H1 (cell line): ENCODE measurements at regions not wholly inside any gene's neighbourhood (a gene's known extent, or its start where the extent isn't known, plus 50 kb on each side); places are given as distances from the start of the nearest gene placed in this dataset.

Experiments
- CTCF ChIA-PET: fragments of 300-600 bp; sonication (Branson Sonifier 250); formaldehyde crosslinking; loops from one replicate; lab custom pipeline; 2021; ENCODE audit not compliant: partially characterized antibody; lab: Charles Lee
- POLR2A ChIA-PET: fragments of 300-600 bp; sonication (Branson Sonifier 250); formaldehyde crosslinking; loops from one replicate; lab custom pipeline; 2021; ENCODE audit warnings: inconsistent platforms; ENCODE audit not compliant: partially characterized antibody; lab: Charles Lee
- DNase-seq, 2 experiments: peaks; one replicate each; pipeline versions ENCODE4 v3.0.0 to v3.0.0-alpha.2; 2010 to 2022; ENCODE audit warnings: low spot score in 2 of 2, low read depth in 1 of 2, mixed read lengths in 1 of 2
- FAIRE-seq: peaks from 2 replicates; lab custom pipeline; 2011; peaks lifted over from hg19 to GRCh38; lab: Jason Lieb, UNC
- H2AFZ ChIP-seq: 2 replicates; pipeline ENCODE4 v1.8.1; 2012; ENCODE audit warnings: low read length, inconsistent platforms
- H2AK5ac ChIP-seq: 2 replicates; pipeline ENCODE4 v1.6.1; 2013; ENCODE audit warnings: low read depth, low read length
- H2BK120ac ChIP-seq: replicated peaks from 2 replicates; pipeline ENCODE3; 2013; ENCODE audit warnings: low read depth, low read length, inconsistent platforms
- H2BK12ac ChIP-seq: 2 replicates; pipeline ENCODE4 v1.6.1; 2013; ENCODE audit warnings: low read depth, low read length
- H2BK15ac ChIP-seq: 2 replicates; pipeline ENCODE4 v1.6.1; 2013; ENCODE audit warnings: low read length
- H2BK20ac ChIP-seq: 2 replicates; pipeline ENCODE4 v1.6.1; 2013; ENCODE audit warnings: low read length
- H2BK5ac ChIP-seq: 2 replicates; pipeline ENCODE4 v1.6.1; 2013; ENCODE audit warnings: low read depth, low read length
- H3K14ac ChIP-seq: 2 replicates; pipeline ENCODE4 v1.6.1; 2013; ENCODE audit warnings: inconsistent platforms; ENCODE audit not compliant: insufficient read length
- H3K18ac ChIP-seq: 2 replicates; pipeline ENCODE4 v1.6.1; 2013; ENCODE audit warnings: low read length; ENCODE audit errors: extremely low read depth
- H3K23ac ChIP-seq: 2 replicates; pipeline ENCODE4 v1.6.1; 2013; ENCODE audit warnings: inconsistent platforms; ENCODE audit not compliant: insufficient read length
- H3K23me2 ChIP-seq: 2 replicates; pipeline ENCODE4 v1.6.1; 2013; ENCODE audit warnings: low read depth, low read length
- H3K27ac ChIP-seq: 2 replicates; pipeline ENCODE4 v1.6.1; 2011; ENCODE audit warnings: low read depth, low read length, inconsistent platforms
- H3K27me3 ChIP-seq, 4 experiments: replicated peaks in 1 of 4; 1 replicate in 1 of 4; 2 replicates in 3 of 4; pipeline versions ENCODE4 v1.6.1 to v1.8.1; 2011 to 2013; ENCODE audit warnings: low read length in 3 of 4, mild to moderate bottlenecking in 3 of 4, inconsistent platforms in 2 of 4, mixed read lengths in 2 of 4, moderate library complexity in 1 of 4; ENCODE audit not compliant: control insufficient read depth in 3 of 4, insufficient read depth in 3 of 4; ENCODE audit errors: extremely low read depth in 1 of 4
- H3K36me3 ChIP-seq, 4 experiments: 2 replicates each; pipeline versions ENCODE4 v1.6.1 to v1.8.1; 2011 to 2013; ENCODE audit warnings: mild to moderate bottlenecking in 4 of 4, low read length in 3 of 4, moderate library complexity in 2 of 4, control low read depth in 1 of 4, inconsistent platforms in 1 of 4; ENCODE audit not compliant: insufficient read depth in 4 of 4, control insufficient read depth in 2 of 4
- H3K4ac ChIP-seq: replicated peaks from 2 replicates; pipeline ENCODE3; 2013; ENCODE audit warnings: low read length, low read depth, mixed read lengths, inconsistent platforms; ENCODE audit not compliant: insufficient read length
- H3K4me1 ChIP-seq, 4 experiments: replicated peaks in 1 of 4; 1 replicate in 1 of 4; 2 replicates in 3 of 4; pipeline versions ENCODE4 v1.6.1 to v1.8.1; 2011 to 2013; ENCODE audit warnings: low read length in 3 of 4, inconsistent platforms in 2 of 4, mixed read lengths in 1 of 4; ENCODE audit not compliant: insufficient read depth in 4 of 4, control insufficient read depth in 3 of 4
- H3K4me2 ChIP-seq, 2 experiments: 2 replicates each; pipeline versions ENCODE4 v1.6.1 to v1.8.1; 2011 to 2013; ENCODE audit warnings: low read depth in 2 of 2, low read length in 2 of 2, control low read depth in 1 of 2, inconsistent platforms in 1 of 2, mild to moderate bottlenecking in 1 of 2; ENCODE audit not compliant: insufficient read depth in 1 of 2
- H3K4me3 ChIP-seq, 4 experiments: fragments of 200-600, 300-600 bp in 1 of 4; sonication (generic), shearing (Covaris generic), sonication (Bioruptor Twin) in 1 of 4; 2 replicates each; pipeline versions ENCODE4 v1.5.1 to v1.8.1; 2011 to 2016; ENCODE audit warnings: low read length in 4 of 4, low read depth in 3 of 4, control low read depth in 2 of 4, inconsistent platforms in 2 of 4, mild to moderate bottlenecking in 2 of 4, mixed read lengths in 1 of 4, moderate library complexity in 1 of 4; ENCODE audit not compliant: insufficient read depth in 2 of 4; ENCODE audit errors: extremely low read depth in 1 of 4
- H3K56ac ChIP-seq: replicated peaks from 2 replicates; pipeline ENCODE3; 2013; ENCODE audit warnings: low read depth, mild to moderate bottlenecking, mixed read lengths, low read length, inconsistent platforms; ENCODE audit not compliant: insufficient read length
- H3K79me1 ChIP-seq: 2 replicates; pipeline ENCODE4 v1.6.1; 2013; ENCODE audit warnings: low read depth, low read length, control low read depth
- H3K79me2 ChIP-seq, 2 experiments: 2 replicates each; pipeline versions ENCODE4 v1.6.1 to v1.8.1; 2012 to 2013; ENCODE audit warnings: low read length in 2 of 2, mild to moderate bottlenecking in 2 of 2, inconsistent platforms in 1 of 2; ENCODE audit not compliant: insufficient read depth in 2 of 2, control insufficient read depth in 1 of 2
- H3K9ac ChIP-seq, 4 experiments: replicated peaks in 1 of 4; 1 replicate in 1 of 4; 2 replicates in 3 of 4; pipeline versions ENCODE4 v1.6.1 to v1.8.1; 2011 to 2013; ENCODE audit warnings: low read depth in 3 of 4, low read length in 3 of 4, control low read depth in 2 of 4, mild to moderate bottlenecking in 2 of 4, moderate library complexity in 2 of 4, inconsistent platforms in 1 of 4; ENCODE audit errors: extremely low read depth in 1 of 4
- H3K9me3 ChIP-seq, 2 experiments: 2 replicates each; pipeline versions ENCODE4 v1.6.1 to v1.8.1; 2012 to 2013; ENCODE audit warnings: mild to moderate bottlenecking in 2 of 2, moderate library complexity in 2 of 2, control low read depth in 1 of 2, inconsistent platforms in 1 of 2, low read depth in 1 of 2, low read length in 1 of 2, mixed read lengths in 1 of 2; ENCODE audit not compliant: insufficient read depth in 2 of 2
- H4K20me1 ChIP-seq, 2 experiments: replicated peaks in 1 of 2; 2 replicates each; pipeline versions ENCODE3 to v1.8.1; 2011 to 2013; ENCODE audit warnings: inconsistent platforms in 2 of 2, low read length in 2 of 2, mild to moderate bottlenecking in 1 of 2; ENCODE audit not compliant: insufficient read depth in 2 of 2, control insufficient read depth in 1 of 2
- H4K5ac ChIP-seq: 2 replicates; pipeline ENCODE4 v1.6.1; 2013; ENCODE audit warnings: low read length, low read depth, mixed read lengths, inconsistent platforms; ENCODE audit not compliant: insufficient read length
- H4K8ac ChIP-seq: 2 replicates; pipeline ENCODE4 v1.8.0; 2013; ENCODE audit warnings: mild to moderate bottlenecking, moderate library complexity, low read length, inconsistent platforms; ENCODE audit not compliant: insufficient read depth; ENCODE audit errors: extremely low read depth
- H4K91ac ChIP-seq: replicated peaks from 2 replicates; pipeline ENCODE3; 2013; ENCODE audit warnings: low read length, mixed read lengths, inconsistent platforms; ENCODE audit not compliant: insufficient read length
- CBX5 ChIP-seq: fragments of 300-800, 300-1000 bp; sonication (generic); IDR thresholded peaks from 2 replicates; pipeline ENCODE4 v1.7.1; 2016; ENCODE audit warnings: antibody characterized with exemption, low read length, low read depth
- CHD1 ChIP-seq: IDR thresholded peaks from 2 replicates; pipeline ENCODE4 v1.6.1; 2012; ENCODE audit warnings: low read depth, low read length, improper control_type of control experiment
- GABPA ChIP-seq: IDR thresholded peaks from 2 replicates; pipeline ENCODE4 v1.6.1; 2011; ENCODE audit warnings: mild to moderate bottlenecking, low read length, moderate library complexity, borderline replicate concordance; ENCODE audit not compliant: insufficient read depth
- KDM4A ChIP-seq: IDR thresholded peaks from one replicate; pipeline ENCODE4 v1.7.1; 2012; ENCODE audit warnings: low read depth, mild to moderate bottlenecking, moderate library complexity, low read length, inconsistent platforms; ENCODE audit not compliant: severe bottlenecking
- MAFK ChIP-seq: IDR thresholded peaks from 2 replicates; pipeline ENCODE4 v1.6.1; 2012; ENCODE audit warnings: low read depth, mild to moderate bottlenecking, improper control_type of control experiment, low read length
- RBBP5 ChIP-seq: IDR thresholded peaks from 2 replicates; pipeline ENCODE4 v1.7.1; 2012; ENCODE audit warnings: low read depth, mild to moderate bottlenecking, inconsistent platforms, low read length, moderate library complexity, borderline replicate concordance
- RFX5 ChIP-seq: IDR thresholded peaks from 2 replicates; pipeline ENCODE4 v1.6.1; 2011; ENCODE audit warnings: low read depth, low read length, improper control_type of control experiment, borderline replicate concordance
- RXRA ChIP-seq: IDR thresholded peaks from 2 replicates; pipeline ENCODE4 v1.6.1; 2011; ENCODE audit warnings: low read depth, mild to moderate bottlenecking, low read length, moderate library complexity; ENCODE audit not compliant: insufficient read depth
- WGBS, 2 experiments: shearing (Covaris generic) in 1 of 2; methylation state at CpG; one replicate each; pipeline versions ENCODE4 v1.1.6 to v1.1.7; 2013 to 2015; ENCODE audit warnings: low lambda C conversion rate in 2 of 2, mixed read lengths in 2 of 2, inconsistent platforms in 1 of 2, low coverage in 1 of 2, missing lambda C conversion rate in 1 of 2; ENCODE audit not compliant: insufficient replicate concordance in 2 of 2, insufficient coverage in 1 of 2, insufficient read length in 1 of 2; ENCODE audit errors: extremely low coverage in 1 of 2, missing lambda C conversion rate in 1 of 2; 5-methylcytosine and 5-hydroxymethylcytosine counted together

- no peaks in the 10 kb centered on the region for H3K79me1 ChIP-seq
- no peak overlapping the region for H3K27ac ChIP-seq
- no peaks in the 10 kb centered on the region for H3K79me2 ChIP-seq
- no peak overlapping the region for H4K5ac ChIP-seq
- H2AFZ ChIP-seq = 0 out of 2 replicates have a peak overlapping the region, but pooled peaks have one; percentile 30
- CTCF ChIA-PET = no interaction called here
- H2BK5ac ChIP-seq = no peak overlapping the region
- no peak overlapping the region for H4K8ac ChIP-seq
- H2AK5ac ChIP-seq = no peak overlapping the region
- FAIRE-seq = no peak
- no peak overlapping the region for H3K14ac ChIP-seq
- H3K4ac ChIP-seq = no peak overlapping the region
- WGBS, 2 experiments = 81% methylated on average over 3 of the region's 3 CpGs; no CpG with 5 or more reads in 1 of the 2 experiments
- no peak overlapping the region for H2BK20ac ChIP-seq
- H3K23ac ChIP-seq = no peak overlapping the region
- no peak for DNase-seq
- no peaks in the 10 kb centered on the region for H3K27me3 ChIP-seq
- no peak overlapping the region for H3K9ac ChIP-seq
- no peaks in the 10 kb centered on the region for H4K20me1 ChIP-seq
- H3K4me1 ChIP-seq = no peaks in the 10 kb centered on the region
- H4K91ac ChIP-seq = no peak overlapping the region
- H3K9me3 ChIP-seq = no peaks in the 10 kb centered on the region
- no peak overlapping the region for H3K4me3 ChIP-seq
- POLR2A ChIA-PET = no interaction called here
- H2BK120ac ChIP-seq = no peak overlapping the region
- H3K23me2 ChIP-seq = no peaks in the 10 kb centered on the region
- no peak overlapping the region for H3K4me2 ChIP-seq
- H3K36me3 ChIP-seq = no peaks in the 10 kb centered on the region
- no peak for TF ChIP-seq RFX5
- no peak for TF ChIP-seq MAFK
- no peak for TF ChIP-seq RBBP5
- TF ChIP-seq CBX5 = no peak
- TF ChIP-seq KDM4A = no peak
- TF ChIP-seq CHD1 = no peak
- no peak for TF ChIP-seq GABPA
- TF ChIP-seq RXRA = no peak
- TF ChIP-seq, all 59 proteins: peak for 0
- Histone ChIP-seq H2BK15ac (no peak overlapping the region), H3K56ac (no peak overlapping the region), H3K18ac (no peak overlapping the region), H2BK12ac (no peak overlapping the region)
These were observed 147.9 kb upstream of the SMAD1 start for GRCh38 chr4:145333786-145334185.
